ENCODE measurements at regions not wholly inside any gene's neighbourhood (a gene's known extent, or its start where the extent isn't known, plus 50 kb on each side); places are given as distances from the start of the nearest gene placed in this dataset.

GRCh38 chr3:13201851-13202250, 128.6 kb upstream of the IQSEC1 start:
- Histone ChIP-seq H3K4me1 (ENCODE audit: control insufficient read depth in 1 of 2, low read depth in 2 of 2) (no peaks in the 10 kb centered on the region), H3K27me3 (replicated peaks; ENCODE audit: insufficient read depth) (no peaks in the 10 kb centered on the region), H3K4me3 (no peak overlapping the region), H3K27ac (no peak overlapping the region), H3K9me3 (no peaks in the 10 kb centered on the region), H3K36me3 (no peaks in the 10 kb centered on the region)
- no peak for DNase-seq (ENCODE audit: low spot score)
- no peak for TF ChIP-seq CTCF (IDR thresholded peaks at IDR 0.05)
- no peak for ATAC-seq (ENCODE audit: insufficient number of reproducible peaks, low FRiP score, low read depth)

- no peak for TF ChIP-seq CTCF (IDR thresholded peaks at IDR 0.05)
- no peaks in the 10 kb centered on the region for H3K4me1 ChIP-seq (ENCODE audit: control insufficient read depth in 1 of 2, low read depth in 2 of 2)
- H3K27ac ChIP-seq, result no peak overlapping the region
- DNase-seq (ENCODE audit: low spot score) (no peak), ATAC-seq (ENCODE audit: insufficient number of reproducible peaks, low FRiP score, low read depth) (no peak)
- H3K9me3 ChIP-seq, result no peaks in the 10 kb centered on the region
- no peaks in the 10 kb centered on the region for H3K36me3 ChIP-seq
- no peaks in the 10 kb centered on the region for H3K27me3 ChIP-seq (replicated peaks; ENCODE audit: insufficient read depth)
- H3K4me3 ChIP-seq, result no peak overlapping the region
Observed at GRCh38 chr3:13200946-13201345, 127.7 kb upstream of the IQSEC1 start.

GRCh38 chr3:13200465-13200864, 127.2 kb upstream of the IQSEC1 start:
- no peaks in the 10 kb centered on the region for H3K27me3 ChIP-seq (replicated peaks; ENCODE audit: insufficient read depth)
- no peak for TF ChIP-seq CTCF (IDR thresholded peaks at IDR 0.05)
- no peak for ATAC-seq (ENCODE audit: insufficient number of reproducible peaks, low FRiP score, low read depth)
- no peaks in the 10 kb centered on the region for H3K9me3 ChIP-seq
- no peaks in the 10 kb centered on the region for H3K36me3 ChIP-seq
- no peak for DNase-seq (ENCODE audit: low spot score)
- H3K4me1 ChIP-seq (ENCODE audit: control insufficient read depth in 1 of 2, low read depth in 2 of 2), result no peaks in the 10 kb centered on the region
- no peak overlapping the region for H3K27ac ChIP-seq
- no peak overlapping the region for H3K4me3 ChIP-seq

- H3K4me3 ChIP-seq, result no peak overlapping the region
- H3K36me3 ChIP-seq, result no peaks in the 10 kb centered on the region
- no peak for TF ChIP-seq CTCF (IDR thresholded peaks at IDR 0.05)
- H3K27me3 ChIP-seq (replicated peaks; ENCODE audit: insufficient read depth), result no peaks in the 10 kb centered on the region
- no peak for ATAC-seq (ENCODE audit: insufficient number of reproducible peaks, low FRiP score, low read depth)
- no peak for DNase-seq (ENCODE audit: low spot score)
- no peaks in the 10 kb centered on the region for H3K9me3 ChIP-seq
- H3K27ac ChIP-seq, result no peak overlapping the region
- no peaks in the 10 kb centered on the region for H3K4me1 ChIP-seq (ENCODE audit: control insufficient read depth in 1 of 2, low read depth in 2 of 2)
Observed at GRCh38 chr3:13199899-13200451, 126.7 kb upstream of the IQSEC1 start.

- DNase-seq (ENCODE audit: low spot score), result no peak
- TF ChIP-seq CTCF (IDR thresholded peaks at IDR 0.05), result no peak
- Histone ChIP-seq H3K27me3 (replicated peaks; ENCODE audit: insufficient read depth) (no peaks in the 10 kb centered on the region), H3K4me3 (no peak overlapping the region), H3K4me1 (ENCODE audit: control insufficient read depth in 1 of 2, low read depth in 2 of 2) (no peaks in the 10 kb centered on the region), H3K9me3 (no peaks in the 10 kb centered on the region), H3K36me3 (no peaks in the 10 kb centered on the region), H3K27ac (no peak overlapping the region)
- no peak for ATAC-seq (ENCODE audit: insufficient number of reproducible peaks, low FRiP score, low read depth)
Observed at GRCh38 chr3:13199006-13199776, 126.0 kb upstream of the IQSEC1 start.
